ENCODE measurements at regions not wholly inside any gene's neighbourhood (a gene's known extent, or its start where the extent isn't known, plus 50 kb on each side); places are given as distances from the start of the nearest gene placed in this dataset.

DNA sequence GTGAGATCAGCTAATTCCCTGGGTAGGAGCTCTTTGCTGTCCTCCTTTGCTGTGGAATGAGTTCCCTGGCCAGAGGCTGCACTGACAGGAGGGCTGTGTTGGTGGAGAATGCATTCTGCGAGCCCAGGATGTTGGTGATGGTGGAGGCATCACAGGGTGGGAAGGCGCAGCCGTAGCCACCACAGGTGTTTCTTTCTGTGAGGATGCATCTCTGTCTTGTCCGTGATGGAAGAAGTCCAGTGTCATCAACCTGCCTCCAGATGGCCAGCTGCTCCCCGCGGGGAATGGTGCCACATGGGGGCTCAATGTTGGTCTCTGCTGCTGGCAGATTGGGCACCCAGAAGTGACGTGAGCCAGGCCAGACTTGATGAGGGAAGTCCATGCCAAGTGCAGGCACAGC, 972.1 kb downstream of the TBC1D22A start:
- intact Hi-C loops (cut with DNase I), result no loop called here
- H3K4me1 ChIP-seq (ENCODE audit: insufficient read depth), result no peaks in the 10 kb centered on the region
- TF ChIP-seq, protein P1, sequence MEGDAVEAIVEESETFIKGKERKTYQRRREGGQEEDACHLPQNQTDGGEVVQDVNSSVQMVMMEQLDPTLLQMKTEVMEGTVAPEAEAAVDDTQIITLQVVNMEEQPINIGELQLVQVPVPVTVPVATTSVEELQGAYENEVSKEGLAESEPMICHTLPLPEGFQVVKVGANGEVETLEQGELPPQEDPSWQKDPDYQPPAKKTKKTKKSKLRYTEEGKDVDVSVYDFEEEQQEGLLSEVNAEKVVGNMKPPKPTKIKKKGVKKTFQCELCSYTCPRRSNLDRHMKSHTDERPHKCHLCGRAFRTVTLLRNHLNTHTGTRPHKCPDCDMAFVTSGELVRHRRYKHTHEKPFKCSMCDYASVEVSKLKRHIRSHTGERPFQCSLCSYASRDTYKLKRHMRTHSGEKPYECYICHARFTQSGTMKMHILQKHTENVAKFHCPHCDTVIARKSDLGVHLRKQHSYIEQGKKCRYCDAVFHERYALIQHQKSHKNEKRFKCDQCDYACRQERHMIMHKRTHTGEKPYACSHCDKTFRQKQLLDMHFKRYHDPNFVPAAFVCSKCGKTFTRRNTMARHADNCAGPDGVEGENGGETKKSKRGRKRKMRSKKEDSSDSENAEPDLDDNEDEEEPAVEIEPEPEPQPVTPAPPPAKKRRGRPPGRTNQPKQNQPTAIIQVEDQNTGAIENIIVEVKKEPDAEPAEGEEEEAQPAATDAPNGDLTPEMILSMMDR (IDR thresholded peaks at IDR 0.05), result no peak
- TF ChIP-seq POLR2A (IDR thresholded peaks at IDR 0.05) (no peak), EP300 (IDR thresholded peaks at IDR 0.05) (no peak)
- H3K36me3 ChIP-seq, result no peaks in the 10 kb centered on the region
- H3K9me3 ChIP-seq, result no peaks in the 10 kb centered on the region
- no peak for DNase-seq
- WGBS, 3 donors, result 82 to 98% (median 93%) methylated on average over 7 of the region's 7 CpGs
- H3K27ac ChIP-seq, result no peak overlapping the region
- H3K27me3 ChIP-seq, result no peaks in the 10 kb centered on the region
- H3K4me3 ChIP-seq, result no peak overlapping the region

DNA sequence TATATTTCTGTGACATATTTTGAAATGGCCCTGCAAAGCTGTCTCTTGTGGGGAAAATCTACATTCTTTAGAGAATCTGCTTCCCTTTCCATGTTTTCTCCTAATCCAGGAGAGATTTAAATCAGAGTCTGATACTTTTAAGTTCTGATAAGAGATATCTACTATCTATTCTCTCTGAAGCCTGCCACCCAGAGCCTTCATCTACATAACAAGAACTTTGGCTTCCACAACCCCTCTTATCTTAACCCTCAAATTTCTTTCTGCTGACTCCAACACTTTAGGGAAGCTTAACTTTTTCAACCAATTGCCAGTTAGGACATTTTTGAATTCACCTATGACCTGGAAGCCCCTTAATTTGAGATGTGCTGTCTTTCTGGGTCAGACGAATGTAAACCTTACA, 965.2 kb downstream of the TBC1D22A start:
- Histone ChIP-seq H3K4me3 (no peak overlapping the region), H3K36me3 (no peaks in the 10 kb centered on the region), H3K27me3 (no peaks in the 10 kb centered on the region), H3K4me1 (ENCODE audit: insufficient read depth) (no peaks in the 10 kb centered on the region), H3K27ac (no peak overlapping the region), H3K9me3 (no peaks in the 10 kb centered on the region)
- intact Hi-C loops (cut with DNase I), result no loop called here
- 62 to 81% (median 70%) methylated on average over 1 of the region's 1 CpG for WGBS, 3 donors
- TF ChIP-seq EP300 (IDR thresholded peaks at IDR 0.05) (no peak), POLR2A (IDR thresholded peaks at IDR 0.05) (no peak)
- DNase-seq, result no peak

GRCh38 chr22:47724751-47725150, 962.3 kb downstream of the TBC1D22A start:
- H3K9me3 ChIP-seq, result no peaks in the 10 kb centered on the region
- H3K4me3 ChIP-seq, result no peak overlapping the region
- WGBS, 3 donors, result 67 to 77% (median 71%) methylated on average over 2 of the region's 2 CpGs
- H3K27ac ChIP-seq, result no peak overlapping the region
- no peak for DNase-seq
- intact Hi-C loops (cut with DNase I), result no loop called here
- H3K36me3 ChIP-seq, result no peaks in the 10 kb centered on the region
- H3K27me3 ChIP-seq, result no peaks in the 10 kb centered on the region
- no peak for TF ChIP-seq POLR2A (IDR thresholded peaks at IDR 0.05)
- TF ChIP-seq, protein P1 (IDR thresholded peaks at IDR 0.05), result no peak
- no peak for TF ChIP-seq EP300 (IDR thresholded peaks at IDR 0.05)
- no peaks in the 10 kb centered on the region for H3K4me1 ChIP-seq (ENCODE audit: insufficient read depth)

- WGBS, 3 donors, result 64 to 68% (median 66%) methylated on average over 5 of the region's 5 CpGs
- no peak for DNase-seq
- Histone ChIP-seq H3K27me3 (no peaks in the 10 kb centered on the region), H3K4me3 (no peak overlapping the region), H3K4me1 (ENCODE audit: insufficient read depth) (no peaks in the 10 kb centered on the region), H3K36me3 (no peaks in the 10 kb centered on the region), H3K27ac (no peak overlapping the region), H3K9me3 (no peaks in the 10 kb centered on the region)
- intact Hi-C loops (cut with DNase I), result no loop called here
- TF ChIP-seq POLR2A (IDR thresholded peaks at IDR 0.05) (no peak), EP300 (IDR thresholded peaks at IDR 0.05) (no peak)
- TF ChIP-seq, protein P1 (IDR thresholded peaks at IDR 0.05), result no peak
These were observed 961.6 kb downstream of the TBC1D22A start for GRCh38 chr22:47724030-47724429.

DNA sequence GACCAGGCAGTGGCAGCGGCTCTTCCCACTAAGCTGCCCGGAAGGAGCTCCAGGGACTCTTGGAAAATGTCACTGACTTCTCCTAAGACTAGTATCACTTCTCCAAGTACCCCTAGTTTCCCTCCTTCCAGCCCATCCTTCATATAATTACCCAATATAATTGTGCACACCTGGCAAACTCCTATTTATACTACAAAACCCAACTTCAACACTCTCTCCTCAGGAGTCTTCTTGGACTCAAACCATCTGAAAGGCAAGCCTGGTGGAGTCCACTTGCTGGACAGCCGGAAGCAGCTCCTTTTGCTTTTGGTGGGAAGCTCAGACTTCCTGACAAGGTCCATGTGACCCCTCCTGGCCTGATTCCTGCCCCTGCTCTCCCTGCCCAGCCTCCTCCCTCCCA, 955.9 kb downstream of the TBC1D22A start:
- 81 to 85% (median 84%) methylated on average over 3 of the region's 3 CpGs for WGBS, 3 donors
- intact Hi-C loops (cut with DNase I), result no loop called here
- TF ChIP-seq EP300 (IDR thresholded peaks at IDR 0.05) (no peak), POLR2A (IDR thresholded peaks at IDR 0.05) (no peak)
- TF ChIP-seq, protein P1 (IDR thresholded peaks at IDR 0.05), result no peak
- Histone ChIP-seq H3K9me3 (no peaks in the 10 kb centered on the region), H3K4me1 (ENCODE audit: insufficient read depth) (no peaks in the 10 kb centered on the region), H3K27me3 (no peaks in the 10 kb centered on the region), H3K27ac (no peak overlapping the region), H3K4me3 (no peak overlapping the region), H3K36me3 (no peaks in the 10 kb centered on the region)
- no peak for DNase-seq
